PFSK-1 (cell line): ENCODE measurements at regions not wholly inside any gene's neighbourhood (a gene's known extent, or its start where the extent isn't known, plus 50 kb on each side); places are given as distances from the start of the nearest gene placed in this dataset.

Experiments used
- FOXP2 ChIP-seq: optimal IDR thresholded peaks from 2 replicates; pipeline ENCODE3; 2011; ENCODE audit warnings: borderline replicate concordance, control low read depth, inconsistent platforms; ENCODE audit not compliant: insufficient read depth; ENCODE audit errors: extremely low read length, extremely low read depth
- POLR2AphosphoS5 ChIP-seq: IDR thresholded peaks from 2 replicates; pipeline ENCODE4 v1.6.1; 2012; ENCODE audit warnings: low read depth, mild to moderate bottlenecking, control low read depth, low read length, moderate library complexity
- REST ChIP-seq, 2 experiments: IDR thresholded peaks; 2 replicates each; pipeline versions ENCODE4 v1.6.1 to v1.8.0; 2011 to 2012; ENCODE audit warnings: low read depth in 2 of 2, low read length in 2 of 2, control low read depth in 1 of 2, inconsistent platforms in 1 of 2, mild to moderate bottlenecking in 1 of 2, moderate library complexity in 1 of 2; ENCODE audit not compliant: insufficient read depth in 1 of 2
- SIN3A ChIP-seq: IDR thresholded peaks from 2 replicates; pipeline ENCODE4 v1.6.1; 2012; ENCODE audit warnings: mild to moderate bottlenecking, low read length, moderate library complexity, borderline replicate concordance; ENCODE audit not compliant: insufficient read depth
- TAF1 ChIP-seq: IDR thresholded peaks from 2 replicates; pipeline ENCODE4 v1.6.1; 2012; ENCODE audit warnings: low read length, control low read depth, borderline replicate concordance; ENCODE audit not compliant: insufficient read depth

GRCh38 chr21:18545908-18546307 is 142.3 kb upstream of the TMPRSS15 start:
- TF ChIP-seq POLR2AphosphoS5 (no peak), SIN3A (no peak), REST (IDR thresholded peaks at IDR 0.05; ENCODE audit: insufficient read depth in 1 of 2, low read depth in 2 of 2, low read length in 2 of 2) (no peak), FOXP2 (no peak), TAF1 (no peak)

GRCh38 chr21:18547347-18547746 is 143.8 kb upstream of the TMPRSS15 start:
- TF ChIP-seq SIN3A (no peak), TAF1 (no peak), FOXP2 (no peak), REST (IDR thresholded peaks at IDR 0.05; ENCODE audit: insufficient read depth in 1 of 2, low read depth in 2 of 2, low read length in 2 of 2) (no peak), POLR2AphosphoS5 (no peak)

- TF ChIP-seq POLR2AphosphoS5 (no peak), SIN3A (no peak), REST (IDR thresholded peaks at IDR 0.05; ENCODE audit: insufficient read depth in 1 of 2, low read depth in 2 of 2, low read length in 2 of 2) (no peak), FOXP2 (no peak), TAF1 (no peak)
Measured at GRCh38 chr21:18548249-18548648, 144.7 kb upstream of the TMPRSS15 start.

GRCh38 chr21:18549214-18549905 is 145.8 kb upstream of the TMPRSS15 start:
- no peak for TF ChIP-seq TAF1
- TF ChIP-seq FOXP2: no peak

- TF ChIP-seq REST (IDR thresholded peaks at IDR 0.05; ENCODE audit: insufficient read depth in 1 of 2, low read depth in 2 of 2, low read length in 2 of 2): no peak
- no peak for TF ChIP-seq POLR2AphosphoS5
- TF ChIP-seq SIN3A: no peak
Measured at GRCh38 chr21:18550361-18550760, 146.8 kb upstream of the TMPRSS15 start.

GRCh38 chr21:18553786-18554185 is 150.2 kb upstream of the TMPRSS15 start:
- TF ChIP-seq FOXP2 (no peak), POLR2AphosphoS5 (no peak), SIN3A (no peak), TAF1 (no peak), REST (IDR thresholded peaks at IDR 0.05; ENCODE audit: insufficient read depth in 1 of 2, low read depth in 2 of 2, low read length in 2 of 2) (no peak)
